CD8-positive, alpha-beta memory T cell (primary cell): ENCODE measurements at regions not wholly inside any gene's neighbourhood (a gene's known extent, or its start where the extent isn't known, plus 50 kb on each side); places are given as distances from the start of the nearest gene placed in this dataset.

ENCODE experiments used
- CTCF ChIA-PET: fragments of 350-600 bp; sonication (Branson Sonifier 250); formaldehyde crosslinking; loops from one replicate; lab custom pipeline; 2021; ENCODE audit warnings: antibody characterized with exemption; lab: Charles Lee
- POLR2A ChIA-PET: fragments of 350-600 bp; sonication (Branson Sonifier 250); formaldehyde crosslinking; loops from one replicate; lab custom pipeline; 2021; ENCODE audit warnings: antibody characterized with exemption; lab: Charles Lee
- DNase-seq, 5 donors: peaks; one replicate each; pipeline versions ENCODE4 v3.0.0 to v3.0.0-alpha.2; 2020 to 2022; ENCODE audit warnings: mixed read lengths in 1 of 5
- H3K27ac ChIP-seq: one replicate; pipeline ENCODE4 v1.7.0; 2013; ENCODE audit warnings: low read depth, mild to moderate bottlenecking, low read length, moderate library complexity
- H3K27me3 ChIP-seq: 2 replicates; pipeline ENCODE4 v1.7.0; 2013; ENCODE audit warnings: low read length, mild to moderate bottlenecking; ENCODE audit not compliant: insufficient read depth, poor library complexity, severe bottlenecking
- H3K36me3 ChIP-seq: 2 replicates; pipeline ENCODE4 v1.7.0; 2013; ENCODE audit warnings: mild to moderate bottlenecking, low read length, moderate library complexity; ENCODE audit not compliant: insufficient read depth
- H3K4me1 ChIP-seq: 2 replicates; pipeline ENCODE4 v1.7.0; 2013; ENCODE audit warnings: mild to moderate bottlenecking, low read length, moderate library complexity; ENCODE audit not compliant: insufficient read depth
- H3K4me3 ChIP-seq: 2 replicates; pipeline ENCODE4 v1.7.0; 2013; ENCODE audit warnings: mild to moderate bottlenecking, low read length
- H3K9me3 ChIP-seq: 2 replicates; pipeline ENCODE4 v1.7.0; 2013; ENCODE audit warnings: mild to moderate bottlenecking, low read length
- H3K27ac Mint-ChIP-seq, 8 donors: one replicate each; pipeline ENCODE4 v1.8.0; 2020 to 2021; ENCODE audit warnings: mixed read lengths in 8 of 8, mild to moderate bottlenecking in 6 of 8, inconsistent platforms in 3 of 8, moderate library complexity in 3 of 8
- H3K27me3 Mint-ChIP-seq, 2 donors: one replicate each; pipeline ENCODE4 v1.8.0; 2020 to 2021; ENCODE audit warnings: mixed read lengths in 2 of 2, mild to moderate bottlenecking in 1 of 2, moderate library complexity in 1 of 2
- H3K36me3 Mint-ChIP-seq, 3 donors: one replicate each; pipeline ENCODE4 v1.8.0; 2020 to 2021; ENCODE audit warnings: mixed read lengths in 3 of 3, inconsistent platforms in 1 of 3, mild to moderate bottlenecking in 1 of 3
- H3K4me1 Mint-ChIP-seq, 3 donors: one replicate each; pipeline ENCODE4 v1.8.0; 2020 to 2021; ENCODE audit warnings: mixed read lengths in 3 of 3, inconsistent platforms in 1 of 3, mild to moderate bottlenecking in 1 of 3
- H3K4me3 Mint-ChIP-seq, 7 donors: one replicate each; pipeline ENCODE4 v1.8.0; 2020 to 2021; ENCODE audit warnings: mixed read lengths in 7 of 7, mild to moderate bottlenecking in 6 of 7, moderate library complexity in 4 of 7, inconsistent platforms in 2 of 7
- H3K9me3 Mint-ChIP-seq, 5 donors: one replicate each; pipeline ENCODE4 v1.8.0; 2020 to 2022; ENCODE audit warnings: mixed read lengths in 5 of 5, mild to moderate bottlenecking in 3 of 5, moderate library complexity in 2 of 5, inconsistent platforms in 1 of 5

DNA sequence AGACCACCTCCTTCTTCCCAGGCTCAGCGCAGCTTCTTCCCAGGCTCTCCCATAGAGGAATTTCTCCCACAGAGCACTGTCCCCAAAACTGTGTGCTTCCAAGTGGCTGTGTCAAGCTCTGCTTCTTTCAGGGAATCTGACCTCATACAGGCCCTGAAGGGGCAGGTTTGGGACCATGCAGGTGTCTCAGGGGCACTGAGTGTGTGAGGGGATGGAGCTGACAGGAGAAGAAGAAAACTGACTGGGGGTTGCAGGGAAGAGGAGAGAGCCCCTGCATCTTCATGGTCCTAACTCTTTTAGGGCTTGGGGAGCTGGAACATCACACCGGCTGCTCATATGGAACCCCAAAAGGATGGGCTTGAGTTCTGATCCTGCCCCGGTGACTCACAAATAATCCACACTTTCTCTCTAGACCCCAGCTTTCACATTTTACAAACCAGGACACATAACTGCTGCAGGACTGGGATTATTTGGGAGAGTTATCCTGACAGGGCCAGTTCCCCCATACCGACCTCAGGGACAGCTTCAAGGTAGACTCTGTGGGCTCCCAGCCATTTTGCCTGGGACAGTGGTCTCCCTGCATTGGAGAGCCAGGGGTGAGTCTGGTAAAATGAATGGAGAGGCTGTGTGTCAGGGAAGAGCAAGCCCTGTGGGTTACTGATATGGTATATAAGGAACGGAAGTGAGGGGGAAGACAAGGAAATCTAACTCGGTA is 316.1 kb downstream of the TLE3 start:
- H3K4me3 Mint-ChIP-seq, result no peak overlapping the region
- Histone ChIP-seq H3K4me3 (no peak overlapping the region), H3K27ac (no peak overlapping the region), H3K9me3 (no peaks in the 10 kb centered on the region), H3K27me3 (no peaks in the 10 kb centered on the region), H3K36me3 (no peaks in the 10 kb centered on the region), H3K4me1 (peaks cover 18% of the 10 kb centered on the region)
- peaks cover 0 to 9% (median 5%) of the 10 kb centered on the region in 5 donors for H3K9me3 Mint-ChIP-seq
- no peak overlapping the region for H3K27ac Mint-ChIP-seq
- peaks cover 16 to 21% (median 18%) of the 10 kb centered on the region in 3 donors for H3K4me1 Mint-ChIP-seq
- DNase-seq, result no peak
- peaks cover 14 to 23% of the 10 kb centered on the region in 2 donors for H3K27me3 Mint-ChIP-seq
- CTCF ChIA-PET, result no interaction called here
- no peaks in the 10 kb centered on the region for H3K36me3 Mint-ChIP-seq
- POLR2A ChIA-PET, result no interaction called here

DNA sequence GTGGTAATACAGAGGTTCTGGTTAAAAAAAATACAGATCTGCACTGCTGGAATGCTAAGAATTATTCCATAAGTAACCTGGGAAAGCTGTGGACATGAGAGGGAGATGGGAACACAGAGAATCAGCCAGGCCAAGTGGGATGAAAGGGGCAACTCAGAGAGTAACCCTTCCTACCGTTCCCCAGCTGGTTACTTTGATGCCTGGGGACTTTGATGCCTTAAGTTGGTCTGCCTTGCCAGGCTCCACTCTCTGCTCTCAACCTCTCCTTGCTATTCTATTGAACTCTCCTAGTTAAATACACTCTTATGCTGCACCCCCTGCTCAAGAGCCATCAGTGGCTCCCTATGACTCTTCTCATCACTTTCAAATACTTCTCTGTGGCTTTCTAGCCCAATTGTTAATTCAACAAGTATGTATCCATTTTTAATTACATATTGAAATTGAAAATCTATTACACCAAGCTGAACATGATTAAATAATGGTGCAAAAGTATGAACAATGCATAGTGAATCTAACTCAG is 315.5 kb downstream of the TLE3 start:
- Mint-ChIP-seq H3K4me3 (no peak overlapping the region), H3K27me3 (peaks cover 17 to 27% of the 10 kb centered on the region in 2 donors), H3K27ac (no peak overlapping the region), H3K36me3 (no peaks in the 10 kb centered on the region), H3K4me1 (peaks cover 16 to 21% (median 18%) of the 10 kb centered on the region in 3 donors), H3K9me3 (peaks cover 0 to 7% (median 5%) of the 10 kb centered on the region in 5 donors)
- Histone ChIP-seq H3K27ac (no peak overlapping the region), H3K27me3 (no peaks in the 10 kb centered on the region), H3K9me3 (no peaks in the 10 kb centered on the region), H3K4me3 (no peak overlapping the region), H3K4me1 (peaks cover 18% of the 10 kb centered on the region), H3K36me3 (no peaks in the 10 kb centered on the region)
- ChIA-PET POLR2A (no interaction called here), CTCF (no interaction called here)
- no peak for DNase-seq

DNA sequence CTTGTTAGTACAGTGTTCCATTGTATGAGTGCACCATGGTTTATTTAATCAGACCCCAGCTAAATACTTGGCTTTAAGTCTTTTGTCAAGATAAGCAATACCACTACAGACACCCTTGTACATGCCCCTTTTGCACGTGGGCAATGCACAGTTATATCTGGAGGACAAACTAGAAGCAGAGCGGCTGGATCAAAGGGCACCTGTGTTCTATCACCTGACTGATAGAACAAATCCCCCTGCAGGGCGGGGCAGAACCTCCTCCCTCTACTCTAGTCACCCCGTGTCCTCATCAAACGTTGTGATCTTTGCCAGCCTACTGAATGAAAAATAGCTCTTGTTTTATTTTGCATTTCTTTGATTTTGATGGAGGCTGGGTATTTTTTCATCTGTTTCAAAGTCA is 314.9 kb downstream of the TLE3 start:
- H3K4me3 Mint-ChIP-seq, result no peak overlapping the region
- no peaks in the 10 kb centered on the region for H3K36me3 ChIP-seq
- H3K27me3 ChIP-seq, result no peaks in the 10 kb centered on the region
- DNase-seq, result peak in 1 of 5 donors; percentile 37
- POLR2A ChIA-PET, result no interaction called here
- H3K9me3 ChIP-seq, result no peaks in the 10 kb centered on the region
- no peak overlapping the region for H3K27ac ChIP-seq
- no peak overlapping the region for H3K4me3 ChIP-seq
- peaks cover 16 to 21% (median 18%) of the 10 kb centered on the region in 3 donors for H3K4me1 Mint-ChIP-seq
- H3K9me3 Mint-ChIP-seq, result peaks cover 0 to under 1% (median 0%) of the 10 kb centered on the region in 5 donors
- H3K36me3 Mint-ChIP-seq, result no peaks in the 10 kb centered on the region
- H3K27me3 Mint-ChIP-seq, result peaks cover 18 to 28% of the 10 kb centered on the region in 2 donors
- H3K4me1 ChIP-seq, result peaks cover 18% of the 10 kb centered on the region
- H3K27ac Mint-ChIP-seq, result no peak overlapping the region
- CTCF ChIA-PET, result no interaction called here

GRCh38 chr15:69783211-69783610 is 314.5 kb downstream of the TLE3 start:
- H3K4me3 Mint-ChIP-seq, result no peak overlapping the region
- peaks cover 16 to 21% (median 18%) of the 10 kb centered on the region in 3 donors for H3K4me1 Mint-ChIP-seq
- no peak overlapping the region for H3K27ac Mint-ChIP-seq
- Histone ChIP-seq H3K4me1 (peaks cover 18% of the 10 kb centered on the region), H3K27ac (no peak overlapping the region), H3K4me3 (no peak overlapping the region), H3K36me3 (no peaks in the 10 kb centered on the region), H3K9me3 (no peaks in the 10 kb centered on the region), H3K27me3 (no peaks in the 10 kb centered on the region)
- no peaks in the 10 kb centered on the region for H3K36me3 Mint-ChIP-seq
- no peaks in the 10 kb centered on the region for H3K9me3 Mint-ChIP-seq
- no peak for DNase-seq
- ChIA-PET CTCF (no interaction called here), POLR2A (no interaction called here)
- H3K27me3 Mint-ChIP-seq, result peaks cover 18 to 28% of the 10 kb centered on the region in 2 donors

- Mint-ChIP-seq H3K36me3 (no peaks in the 10 kb centered on the region), H3K27ac (no peak overlapping the region), H3K4me1 (peaks cover 16 to 21% (median 18%) of the 10 kb centered on the region in 3 donors), H3K4me3 (no peak overlapping the region), H3K27me3 (peaks cover 25 to 34% of the 10 kb centered on the region in 2 donors), H3K9me3 (peaks cover 0 to 2% (median 0%) of the 10 kb centered on the region in 5 donors)
- CTCF ChIA-PET, result no interaction called here
- no peaks in the 10 kb centered on the region for H3K9me3 ChIP-seq
- POLR2A ChIA-PET, result no interaction called here
- DNase-seq, result no peak
- no peaks in the 10 kb centered on the region for H3K27me3 ChIP-seq
- no peak overlapping the region for H3K27ac ChIP-seq
- no peak overlapping the region for H3K4me3 ChIP-seq
- peaks cover 18% of the 10 kb centered on the region for H3K4me1 ChIP-seq
- H3K36me3 ChIP-seq, result no peaks in the 10 kb centered on the region
Observed at GRCh38 chr15:69784798-69785566, 312.7 kb downstream of the TLE3 start.

- Mint-ChIP-seq H3K4me3 (no peak overlapping the region), H3K36me3 (peaks cover 0 to 5% (median 0%) of the 10 kb centered on the region in 3 donors), H3K27me3 (peaks cover 28 to 39% of the 10 kb centered on the region in 2 donors), H3K4me1 (peaks cover 16 to 21% (median 18%) of the 10 kb centered on the region in 3 donors), H3K9me3 (peaks cover 2 to 5% (median 4%) of the 10 kb centered on the region in 5 donors), H3K27ac (no peak overlapping the region)
- DNase-seq, result no peak
- ChIA-PET POLR2A (no interaction called here), CTCF (no interaction called here)
- H3K9me3 ChIP-seq, result no peaks in the 10 kb centered on the region
- no peaks in the 10 kb centered on the region for H3K27me3 ChIP-seq
- no peaks in the 10 kb centered on the region for H3K36me3 ChIP-seq
- no peak overlapping the region for H3K4me3 ChIP-seq
- H3K27ac ChIP-seq, result no peak overlapping the region
- peaks cover 18% of the 10 kb centered on the region for H3K4me1 ChIP-seq
Observed at GRCh38 chr15:69786136-69786701, 311.5 kb downstream of the TLE3 start.

DNA sequence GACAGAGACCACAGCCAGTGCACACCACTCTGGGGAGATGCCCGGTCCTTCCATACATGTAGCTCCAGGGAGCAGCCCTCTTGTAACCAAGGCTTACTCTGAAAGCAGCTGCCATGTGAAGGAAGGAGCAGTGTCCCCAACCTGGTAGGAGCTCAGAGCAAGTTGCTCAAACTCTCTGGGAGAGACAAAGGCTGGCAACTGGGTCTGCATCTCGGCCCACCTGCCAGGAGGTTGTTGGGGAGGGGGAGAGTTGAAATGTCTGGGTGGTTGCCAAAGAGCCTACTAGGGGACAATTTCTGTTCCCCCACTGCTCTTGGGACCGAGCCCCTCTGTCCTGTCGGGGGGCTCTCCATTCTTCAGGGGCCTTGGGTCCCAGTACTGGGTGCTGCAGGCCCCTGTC is 309.9 kb downstream of the TLE3 start:
- Mint-ChIP-seq H3K9me3 (peaks cover 6 to 9% (median 7%) of the 10 kb centered on the region in 5 donors), H3K27me3 (peaks cover 30 to 39% of the 10 kb centered on the region in 2 donors), H3K4me1 (peaks cover 5 to 7% (median 6%) of the 10 kb centered on the region in 3 donors), H3K36me3 (peaks cover 0 to 8% (median 0%) of the 10 kb centered on the region in 3 donors), H3K27ac (no peak overlapping the region), H3K4me3 (no peak overlapping the region)
- DNase-seq, result no peak
- Histone ChIP-seq H3K27me3 (no peaks in the 10 kb centered on the region), H3K9me3 (no peaks in the 10 kb centered on the region), H3K4me3 (no peak overlapping the region), H3K36me3 (no peaks in the 10 kb centered on the region), H3K4me1 (peaks cover 6% of the 10 kb centered on the region), H3K27ac (no peak overlapping the region)
- ChIA-PET CTCF (no interaction called here), POLR2A (no interaction called here)
